NCI-H526 (cell line): ENCODE measurements at regions not wholly inside any gene's neighbourhood (a gene's known extent, or its start where the extent isn't known, plus 50 kb on each side); places are given as distances from the start of the nearest gene placed in this dataset.
A peak's percentile ranks its signal among the peaks of the same experiment; 100 is the strongest.
"Not testable (repeated sequence)": the region's sequence is repeated elsewhere in the genome, so short reads cannot be mapped to it uniquely, and the experiment has no call there.

Experiments used
- DNase-seq, 2 experiments: peaks; one replicate each; lab custom pipeline; 2025; lab: John Stamatoyannopoulos, UW

DNA sequence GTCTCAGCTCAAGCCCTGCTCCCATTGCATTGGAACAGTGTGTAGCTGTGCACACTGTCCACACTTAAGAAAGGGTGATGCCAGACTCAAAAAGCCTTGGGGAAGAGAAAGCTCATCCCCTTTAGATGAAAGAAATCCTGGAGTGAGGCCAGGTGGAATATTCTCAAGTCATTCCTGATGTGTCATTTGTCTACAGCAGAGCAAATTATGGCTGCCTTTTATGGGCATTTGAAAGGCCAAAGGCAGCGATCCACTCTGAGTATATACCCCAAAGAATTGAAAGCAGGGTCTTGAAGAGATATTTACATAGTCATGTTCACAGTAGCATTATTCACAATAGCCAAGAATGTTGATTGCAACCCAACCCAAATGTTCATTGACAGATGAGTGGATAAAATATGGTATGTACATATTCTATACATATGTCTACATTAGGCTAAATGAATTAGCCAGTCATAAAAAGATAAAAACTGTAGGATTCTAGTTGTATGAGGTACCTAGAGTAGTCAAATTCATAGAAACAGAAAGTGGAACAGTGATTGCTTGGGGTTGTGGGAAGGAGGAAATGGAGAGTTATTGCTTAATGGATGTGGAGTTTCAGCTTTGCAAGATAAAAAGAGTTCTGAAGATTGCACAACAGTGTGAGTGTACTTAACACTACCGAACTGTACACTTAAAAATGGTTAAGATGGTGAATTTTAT is 214.9 kb downstream of the KCNRG start:
- DNase-seq, result no peak

DNA sequence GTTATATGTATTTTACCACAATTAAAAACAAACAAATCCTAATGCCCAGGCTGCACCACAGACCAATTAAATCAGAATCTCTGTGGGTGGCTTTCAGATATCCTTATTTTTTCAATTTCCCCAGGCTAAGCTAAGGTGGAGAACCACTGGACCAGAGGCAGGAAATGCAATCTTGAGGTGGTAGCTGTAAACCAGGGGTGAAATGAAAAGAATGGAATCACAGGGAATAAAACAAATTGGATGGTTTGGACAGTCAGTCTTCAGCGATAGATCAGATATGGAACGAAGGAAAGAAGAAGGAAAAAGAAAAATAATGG is 215.4 kb downstream of the KCNRG start:
- DNase-seq, result no peak

DNA sequence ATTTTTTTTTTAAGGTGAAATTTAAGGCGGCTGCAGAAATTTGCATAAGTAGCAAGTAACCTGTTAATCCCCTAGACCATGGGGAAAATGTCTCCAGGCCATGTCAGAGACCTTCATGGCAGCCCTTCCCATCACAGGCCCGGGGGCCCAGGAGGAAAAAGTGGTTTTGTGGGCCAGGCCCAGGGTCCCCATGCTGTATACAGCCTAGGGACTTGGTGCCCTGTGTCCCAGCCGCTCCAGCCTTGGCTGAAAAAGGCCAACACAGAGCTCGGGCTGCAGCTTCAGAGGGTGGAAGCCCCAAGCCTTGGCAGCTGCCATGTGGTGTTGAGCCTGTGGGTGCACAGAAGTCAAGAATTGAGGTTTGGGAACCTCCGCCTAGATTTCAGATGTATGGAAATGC is 218.3 kb downstream of the KCNRG start:
- not testable (repeated sequence) for DNase-seq

DNA sequence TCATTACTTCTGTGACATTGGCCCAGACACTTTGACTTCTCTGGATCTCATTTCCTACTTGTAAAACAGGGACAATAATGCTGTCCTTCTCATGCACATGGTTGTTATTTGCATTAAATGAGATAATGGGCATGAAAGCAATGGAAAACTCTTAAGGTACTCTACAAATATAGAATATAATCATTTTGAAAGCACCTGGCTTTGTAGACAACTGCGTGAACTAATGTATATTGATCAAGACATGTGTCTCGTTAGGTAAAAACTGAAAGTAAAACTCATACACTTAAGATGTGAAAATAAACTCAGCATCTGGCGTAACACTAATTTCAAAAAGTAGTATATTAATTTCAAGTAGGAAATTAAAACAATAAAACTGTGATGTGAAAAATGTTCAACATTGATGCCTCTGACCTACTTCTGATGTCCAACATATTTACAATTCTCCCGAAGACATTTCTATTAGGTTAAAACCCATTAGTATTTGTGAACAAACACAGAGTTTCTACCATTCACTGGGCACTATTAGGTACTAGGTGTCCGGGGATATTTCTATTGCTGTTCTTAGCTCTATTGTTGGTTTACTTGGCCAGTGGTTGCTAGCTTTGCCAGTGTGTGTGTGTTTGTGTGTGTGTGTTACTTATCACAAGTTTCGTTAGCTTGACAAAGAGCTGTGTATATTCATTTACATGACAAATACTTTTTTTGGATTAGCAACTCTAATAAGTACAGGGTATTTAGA is 220.5 kb downstream of the KCNRG start:
- DNase-seq, result no peak

DNA sequence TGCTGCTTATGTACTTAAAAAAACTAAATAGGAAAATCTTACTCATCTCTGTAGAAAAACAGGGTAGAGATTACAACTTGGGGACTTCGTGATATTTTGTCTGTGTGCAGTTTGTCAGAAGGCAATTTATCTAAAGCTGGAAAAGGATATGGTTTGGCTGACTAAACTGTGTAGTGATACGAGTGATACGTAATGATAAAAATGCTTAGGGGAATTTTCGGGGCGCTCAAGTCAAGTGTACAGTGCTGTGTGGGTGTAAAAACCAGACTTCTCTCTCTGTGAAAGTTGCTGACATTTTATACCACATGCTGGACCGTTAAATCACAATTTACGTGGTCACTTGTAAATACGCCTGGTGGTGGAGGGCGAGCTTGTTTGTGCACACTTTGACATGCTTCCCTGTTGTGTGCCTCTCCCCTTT is 221.7 kb downstream of the KCNRG start:
- no peak for DNase-seq

DNA sequence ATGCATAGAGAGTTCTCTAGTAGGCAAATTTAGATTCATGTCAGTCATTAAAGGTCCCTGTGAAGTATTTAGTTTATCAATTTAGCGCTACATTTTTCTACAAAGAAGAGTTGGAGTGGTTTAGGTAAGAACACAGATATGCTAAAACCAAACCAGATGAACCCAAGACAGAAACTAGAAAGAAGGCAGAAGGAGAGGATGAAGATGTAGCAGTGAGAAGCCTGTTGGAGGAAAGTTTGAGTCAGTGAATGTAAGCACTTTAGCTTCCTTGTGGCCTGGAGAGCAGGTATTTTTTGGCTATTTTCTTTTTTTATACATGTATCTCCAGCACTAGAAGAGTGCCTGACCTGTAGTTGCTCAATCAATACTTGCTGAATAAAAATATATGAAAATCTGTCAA is 223.7 kb downstream of the KCNRG start:
- DNase-seq, result no peak

DNA sequence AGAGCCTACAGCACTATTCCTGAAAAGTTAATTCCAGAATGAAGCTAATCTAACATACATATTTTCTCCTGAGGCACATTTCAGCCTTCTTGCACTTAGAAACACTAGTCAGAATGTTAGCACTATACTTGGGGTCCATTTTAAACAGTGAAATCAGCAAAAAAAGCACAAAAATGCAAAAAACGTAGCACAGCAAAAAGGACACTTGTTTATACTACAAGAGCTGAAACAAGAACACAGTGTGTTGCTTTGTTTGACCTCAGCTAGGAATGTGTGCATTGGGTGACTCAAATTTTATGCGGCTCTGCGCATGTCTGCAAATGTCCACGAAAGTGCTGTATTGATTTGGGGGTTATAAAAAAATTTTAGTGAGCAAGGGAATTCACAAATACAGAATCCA is 226.2 kb downstream of the KCNRG start:
- no peak for DNase-seq

DNA sequence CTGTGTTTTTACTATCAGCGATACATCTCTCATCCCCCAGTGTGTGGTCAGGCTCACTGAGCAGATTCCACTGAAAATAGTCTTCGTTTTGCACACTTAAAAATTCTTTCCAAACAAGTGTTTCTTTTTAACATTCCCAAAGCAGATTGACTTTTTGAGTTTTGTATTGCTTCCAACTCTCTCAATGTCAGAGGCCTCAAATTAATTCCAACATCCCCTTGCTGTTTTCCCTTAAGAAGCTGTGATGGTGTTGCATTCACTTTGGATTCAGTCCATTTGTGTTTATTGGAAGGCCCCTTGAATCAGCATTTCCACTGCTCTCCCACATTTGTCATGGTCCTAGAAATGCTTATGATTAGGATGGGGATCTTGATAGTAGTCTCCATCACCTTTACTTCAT is 228.7 kb downstream of the KCNRG start:
- DNase-seq, result no peak

DNA sequence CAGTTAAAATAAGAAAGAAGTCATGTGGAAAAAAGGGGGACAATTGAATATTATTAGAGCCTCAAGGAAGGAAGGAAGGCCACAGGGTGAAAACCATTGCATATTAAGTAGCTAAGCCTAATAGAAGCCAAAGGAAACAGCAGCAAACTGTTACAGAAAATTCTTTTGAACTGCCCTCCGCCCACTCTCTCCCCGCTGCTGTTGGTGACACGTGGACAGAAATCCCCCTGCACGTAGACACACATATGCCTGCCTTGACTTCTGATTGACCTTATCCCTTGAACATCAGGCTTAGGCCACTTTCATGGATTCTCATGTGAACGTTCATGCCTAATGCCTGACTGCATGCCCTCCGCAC is 229.1 kb downstream of the KCNRG start:
- DNase-seq, result no peak

DNA sequence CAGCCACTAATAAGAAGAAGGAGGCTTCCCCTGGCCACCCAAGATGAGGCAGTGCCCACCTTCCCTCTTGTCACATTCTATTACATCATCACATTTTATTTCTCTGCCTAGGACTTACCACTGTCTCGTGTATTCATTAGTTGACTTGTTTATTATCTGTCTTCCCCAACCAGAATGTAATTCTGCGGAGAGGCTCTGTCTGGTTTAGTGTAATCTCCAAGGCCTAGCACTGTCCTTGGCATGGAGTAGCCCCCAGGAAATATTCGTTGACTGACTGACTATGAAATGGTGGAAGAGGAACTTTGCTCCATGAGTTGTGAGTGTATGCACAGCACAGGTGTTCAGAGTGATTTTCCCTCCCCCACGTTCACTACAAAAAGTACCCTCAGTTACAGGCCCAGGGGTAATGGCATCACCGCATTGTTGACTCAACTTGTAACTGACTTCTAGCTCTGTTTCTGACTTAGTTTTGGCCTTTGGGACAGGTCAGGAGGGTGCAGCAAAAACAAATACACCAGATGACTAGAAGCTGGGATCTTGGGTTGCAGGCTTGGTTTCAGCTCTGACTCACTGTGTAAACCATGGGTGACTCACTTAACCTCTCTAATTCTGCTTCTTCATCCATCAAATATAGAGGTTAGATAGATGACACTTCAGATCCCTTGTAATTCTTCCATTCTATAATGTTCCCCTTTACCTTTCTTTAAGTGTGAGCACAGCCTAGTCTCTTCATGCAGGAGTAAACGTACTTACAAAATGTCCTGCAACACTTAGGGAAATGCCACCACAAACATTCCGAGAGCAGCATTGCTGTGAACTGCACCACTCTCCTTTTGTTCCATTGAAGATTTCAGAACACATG is 229.7 kb downstream of the KCNRG start:
- DNase-seq, result no peak

DNA sequence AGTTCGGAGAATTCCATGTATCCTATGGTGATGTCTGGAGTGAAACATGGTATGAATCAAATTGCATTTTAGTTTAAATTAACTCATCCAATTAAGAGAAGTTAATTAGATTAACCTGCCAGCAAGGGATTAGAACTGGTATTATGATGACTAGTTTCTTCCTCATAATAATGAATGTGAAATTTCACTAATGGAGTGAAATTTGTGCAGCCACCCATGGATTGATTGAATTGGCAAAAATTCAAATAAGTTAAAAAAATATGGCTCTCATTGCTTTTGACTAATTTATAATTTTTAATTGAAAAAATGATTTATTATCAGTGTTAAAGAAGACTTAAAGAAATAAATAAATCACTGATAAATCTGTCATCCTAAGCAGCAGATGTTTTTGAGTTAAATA is 232.0 kb downstream of the KCNRG start:
- no peak for DNase-seq

DNA sequence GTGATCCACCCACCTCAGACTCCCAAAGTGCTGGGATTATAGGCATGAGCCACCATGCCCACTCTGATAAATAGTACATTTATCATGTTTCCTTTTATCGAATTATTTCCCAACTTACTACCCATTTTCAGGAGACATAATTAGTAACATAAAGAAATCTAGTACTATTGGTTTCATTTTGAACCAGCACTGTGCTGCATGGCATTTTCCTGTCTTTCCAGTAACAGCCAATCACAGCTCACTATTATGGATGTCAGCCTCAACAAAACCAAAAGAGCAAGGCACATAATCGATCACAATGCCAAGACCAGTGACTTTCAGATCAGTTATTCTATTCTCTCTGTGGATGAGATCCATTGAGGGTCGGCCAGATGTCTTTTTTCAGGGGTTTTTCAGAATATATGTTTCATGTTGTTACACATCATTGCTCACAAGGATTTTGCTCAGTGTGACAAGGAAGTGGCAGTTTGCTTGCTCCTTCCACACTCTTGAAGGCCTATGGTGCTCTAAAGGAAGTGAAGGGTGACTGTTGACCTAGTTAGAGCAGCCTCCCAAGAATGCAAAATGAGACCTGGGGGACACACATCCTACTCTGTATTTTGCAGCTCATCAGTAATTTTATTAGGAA is 233.4 kb downstream of the KCNRG start:
- no peak for DNase-seq

DNA sequence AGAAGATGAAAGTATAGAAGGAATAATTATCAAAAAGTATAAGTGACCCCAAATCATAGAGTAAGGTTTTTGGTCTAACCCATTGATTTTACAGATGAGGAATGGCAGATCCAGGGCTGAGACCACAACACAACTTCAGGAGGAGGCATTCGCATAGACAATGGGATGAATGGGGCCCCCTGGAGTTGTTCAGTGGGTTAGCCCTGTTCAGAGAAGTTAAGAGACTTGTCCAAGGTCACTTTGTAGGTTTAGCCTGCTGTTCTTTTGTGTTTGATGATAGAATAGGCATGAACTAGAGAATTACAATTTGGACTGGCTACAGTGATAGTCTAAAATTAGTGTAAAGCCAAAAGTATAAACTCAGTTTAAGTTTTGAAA is 233.9 kb downstream of the KCNRG start:
- DNase-seq, result no peak

DNA sequence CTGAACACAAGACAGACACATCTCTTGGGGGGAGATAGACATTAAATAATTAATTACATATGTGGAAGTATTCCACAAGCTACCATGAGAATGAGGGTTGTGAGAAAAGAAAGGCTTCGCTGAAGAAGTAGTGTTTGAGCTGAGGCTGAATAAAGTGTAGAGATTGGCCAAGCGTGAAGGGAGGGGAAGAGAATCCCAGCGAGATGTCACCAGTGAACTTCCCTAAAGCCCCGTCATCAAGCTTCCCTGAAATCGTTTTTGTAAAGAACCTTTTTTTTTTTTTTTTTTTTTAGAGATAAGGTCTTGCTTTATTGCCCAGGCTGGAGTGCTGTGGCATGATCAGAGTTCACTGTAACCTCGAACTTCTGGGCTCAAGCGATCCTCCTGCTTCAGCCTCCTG is 235.2 kb downstream of the KCNRG start:
- DNase-seq, result no peak

DNA sequence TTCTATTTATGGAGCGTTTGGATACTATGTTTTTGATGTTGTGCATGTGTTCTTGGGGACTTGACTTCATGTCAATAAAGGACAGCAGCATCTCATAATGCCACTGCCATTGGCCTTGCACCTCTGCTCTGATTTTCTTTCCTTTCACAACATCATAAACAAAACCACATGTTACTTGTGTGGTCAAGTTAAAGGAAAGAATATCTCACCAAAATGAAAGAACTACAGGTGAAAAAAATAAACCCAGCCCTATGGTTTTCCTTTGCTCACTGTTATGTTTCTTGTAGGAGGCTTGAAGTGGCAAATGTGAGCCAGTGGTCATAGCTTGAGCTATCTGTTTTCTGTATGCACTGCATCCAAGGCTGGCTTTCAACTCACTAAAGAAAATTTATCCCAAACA is 240.4 kb downstream of the KCNRG start:
- no peak for DNase-seq

DNA sequence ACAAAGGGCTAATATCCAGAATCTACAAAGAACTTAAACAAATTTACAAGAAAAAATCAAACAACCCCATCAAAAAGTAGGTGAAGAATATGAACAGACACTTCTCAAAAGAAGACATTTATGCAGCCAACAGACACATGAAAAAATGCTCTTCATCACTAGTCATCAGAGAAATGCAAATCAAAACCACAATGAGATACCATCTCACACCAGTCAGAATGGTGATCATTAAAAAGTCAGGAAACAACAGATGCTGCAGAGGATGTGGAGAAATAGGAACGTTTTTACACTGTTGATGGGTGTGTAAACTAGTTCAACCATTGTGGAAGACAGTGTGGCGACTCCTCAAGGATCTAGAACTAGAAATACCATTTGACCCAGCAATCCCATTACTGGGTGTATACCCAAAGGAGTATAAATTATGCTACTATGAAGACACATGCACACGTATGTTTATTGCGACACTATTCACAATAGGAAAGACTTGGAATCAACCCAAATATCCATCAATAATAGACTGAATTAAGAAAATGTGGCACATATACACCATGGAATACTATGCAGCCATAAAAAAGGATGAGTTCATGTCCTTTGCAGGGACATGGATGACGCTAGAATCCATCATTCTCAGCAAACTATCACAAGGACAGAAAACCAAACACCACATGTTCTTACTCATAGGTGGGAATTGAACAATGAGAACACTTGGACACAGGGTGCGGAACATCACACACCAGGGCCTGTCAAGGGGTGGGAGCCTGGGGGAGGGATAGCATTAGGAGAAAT is 241.5 kb downstream of the KCNRG start:
- not testable (repeated sequence) for DNase-seq

DNA sequence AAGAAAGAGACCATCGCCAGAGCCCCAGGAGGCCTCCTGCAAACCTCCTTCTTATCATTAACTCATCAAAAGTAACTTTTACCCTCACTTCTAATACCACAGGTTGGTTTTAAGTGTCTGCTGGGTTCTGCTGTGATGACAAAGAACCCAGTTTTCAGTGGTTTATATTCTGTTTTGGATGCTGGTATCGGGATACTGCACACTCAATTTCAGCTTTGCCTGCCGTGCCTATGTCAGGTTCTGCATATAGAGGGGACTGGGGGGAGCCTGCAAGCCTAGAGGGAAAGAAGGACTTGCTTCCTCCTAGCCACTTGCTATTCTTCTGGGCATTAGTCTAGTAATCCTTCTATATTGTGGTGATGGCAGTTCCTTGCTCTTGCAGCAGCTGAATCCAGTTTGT is 242.4 kb downstream of the KCNRG start:
- DNase-seq, result no peak

DNA sequence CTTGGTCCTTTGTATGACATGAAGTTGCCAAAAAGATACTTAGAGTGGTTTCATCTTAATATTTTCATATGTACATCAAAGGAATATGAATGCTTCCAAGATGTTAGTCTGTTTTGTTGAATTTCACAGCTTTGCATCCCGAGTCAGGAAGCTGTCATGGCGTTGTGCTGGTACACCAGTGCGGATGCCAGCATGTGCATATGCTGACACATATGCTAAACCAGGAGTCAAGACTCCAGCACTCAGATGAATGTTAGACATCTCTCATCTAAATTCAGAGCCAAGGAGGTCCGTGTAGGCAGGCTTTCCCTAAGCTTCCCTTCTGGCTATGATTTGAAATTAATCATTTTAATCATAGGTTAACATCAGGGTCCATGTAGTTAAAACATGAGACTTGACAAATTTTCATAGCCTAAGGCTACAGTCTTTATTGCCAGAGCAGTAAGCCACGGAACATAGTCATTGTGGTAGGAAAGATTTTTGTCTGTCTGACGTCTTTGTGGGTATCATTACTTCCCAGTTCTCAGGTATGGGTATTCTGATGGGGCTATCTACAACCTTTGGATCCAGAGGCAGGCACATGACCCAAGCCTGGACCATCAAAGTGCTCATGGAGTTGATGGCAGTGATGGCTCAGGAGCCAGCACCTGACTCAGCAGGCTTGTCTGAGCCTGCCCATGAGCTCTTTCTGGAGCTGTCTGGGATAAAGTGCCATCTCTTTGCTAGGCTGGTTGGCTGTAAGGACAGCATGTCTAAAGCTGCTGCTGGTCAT is 246.1 kb downstream of the KCNRG start:
- peak in 1 of 2 experiments; percentile 37 for DNase-seq

DNA sequence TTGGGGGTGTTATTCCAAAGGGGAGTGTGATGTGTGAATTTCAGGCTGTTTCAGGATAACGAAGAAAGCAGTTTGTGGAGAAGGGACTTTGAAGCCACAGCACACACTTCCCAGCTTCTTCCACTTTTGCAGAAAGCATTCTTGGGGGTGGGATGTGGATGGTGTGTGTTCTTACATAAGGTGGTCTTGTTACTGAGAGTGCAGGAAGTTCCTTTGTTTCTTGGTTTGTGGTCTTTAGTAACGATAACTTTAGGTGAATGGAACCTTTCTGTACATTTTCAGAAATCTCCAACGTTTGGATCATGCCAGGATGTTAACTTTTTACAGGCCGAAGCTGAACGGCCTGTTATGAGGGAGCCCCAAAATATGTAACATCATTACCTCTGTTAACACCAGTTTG is 251.8 kb downstream of the KCNRG start:
- DNase-seq, result no peak

DNA sequence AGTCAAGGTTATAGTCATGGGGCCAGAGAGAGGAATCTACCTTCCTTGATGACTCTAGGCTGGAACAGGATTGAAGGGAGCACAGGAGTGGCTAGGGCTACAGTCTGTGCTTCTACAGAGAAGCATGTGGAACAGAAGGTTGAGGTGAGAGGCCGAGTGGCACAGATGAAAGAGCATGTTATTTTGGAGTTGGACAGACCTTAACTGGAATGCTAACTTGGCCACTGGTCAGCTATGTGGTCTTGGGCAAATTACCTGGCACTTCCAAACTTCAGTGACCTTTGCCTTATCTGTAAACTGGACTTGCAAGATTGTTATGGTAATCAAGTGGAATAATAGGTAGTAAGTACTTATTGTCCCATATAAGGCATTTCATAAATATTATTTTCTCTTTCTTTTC is 252.7 kb downstream of the KCNRG start:
- DNase-seq, result no peak

DNA sequence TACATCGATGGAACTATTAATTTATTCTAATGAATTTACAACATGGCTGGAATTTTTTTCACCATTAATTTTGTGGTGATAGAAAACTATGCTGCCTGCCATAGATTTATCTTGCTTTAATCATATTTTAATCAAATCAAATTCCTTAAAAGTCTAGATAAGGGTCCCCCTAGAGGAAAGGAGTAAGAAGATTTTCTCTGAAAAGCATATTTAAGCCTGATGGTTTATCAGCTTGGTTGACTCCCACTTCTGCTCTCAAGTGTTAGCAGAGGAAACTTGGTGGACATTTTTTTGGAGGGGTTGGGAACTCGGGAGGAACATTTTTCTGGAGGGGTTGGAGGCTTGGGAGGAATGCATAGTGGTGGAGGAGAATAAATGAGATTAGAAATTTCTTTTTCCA is 253.3 kb downstream of the KCNRG start:
- DNase-seq, result no peak
